A172 (cell line): ENCODE measurements at regions not wholly inside any gene's neighbourhood (a gene's known extent, or its start where the extent isn't known, plus 50 kb on each side); places are given as distances from the start of the nearest gene placed in this dataset.

Experiments used
- DNase-seq: peaks from one replicate; pipeline ENCODE4 v3.0.0-alpha.2; 2015; ENCODE audit warnings: low spot score

DNA sequence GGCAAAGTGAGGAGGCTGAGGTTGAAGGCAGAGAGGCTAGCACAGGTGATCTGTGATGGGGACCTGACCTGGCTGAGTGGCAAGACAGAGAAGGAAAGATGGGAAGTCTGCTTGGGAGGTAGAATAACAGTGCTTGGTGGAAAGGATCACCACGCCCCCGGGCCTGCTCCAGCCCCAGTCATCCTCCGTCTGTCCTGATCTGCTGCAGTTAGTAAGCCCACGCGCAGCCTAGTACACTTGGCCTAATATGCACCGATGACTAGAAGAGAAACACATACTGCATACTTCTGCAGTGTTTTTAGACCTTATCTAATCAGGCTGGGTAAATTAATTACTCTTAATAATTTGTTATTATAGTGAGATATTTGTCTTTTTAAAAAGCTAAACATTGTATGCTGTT lies 103.7 kb upstream of the KLF3 start:
- no peak for DNase-seq

GRCh38 chr4:38560768-38561558 lies 103.0 kb upstream of the KLF3 start:
- no peak for DNase-seq

DNA sequence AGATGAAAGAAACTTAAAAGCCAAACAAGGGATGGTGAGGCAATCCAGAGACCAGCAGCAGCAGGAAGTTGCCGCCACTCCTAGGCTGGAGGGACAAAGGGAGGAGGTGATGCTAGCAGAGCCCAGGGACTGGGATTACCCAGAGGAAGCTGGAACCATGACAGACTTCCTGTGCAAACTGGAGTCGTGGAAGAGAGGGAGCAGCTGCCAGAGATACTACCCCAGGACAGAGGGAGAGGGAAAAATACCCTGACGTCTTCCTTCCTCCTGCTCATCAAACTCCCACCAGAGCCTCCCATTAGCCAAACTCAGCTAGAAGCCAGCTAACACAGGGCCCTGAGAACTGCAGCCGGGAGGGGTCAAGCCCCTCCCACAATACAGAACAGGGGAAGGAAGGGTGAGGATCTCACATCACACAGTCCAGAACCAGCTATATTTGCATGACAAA lies 101.2 kb upstream of the KLF3 start:
- no peak for DNase-seq

DNA sequence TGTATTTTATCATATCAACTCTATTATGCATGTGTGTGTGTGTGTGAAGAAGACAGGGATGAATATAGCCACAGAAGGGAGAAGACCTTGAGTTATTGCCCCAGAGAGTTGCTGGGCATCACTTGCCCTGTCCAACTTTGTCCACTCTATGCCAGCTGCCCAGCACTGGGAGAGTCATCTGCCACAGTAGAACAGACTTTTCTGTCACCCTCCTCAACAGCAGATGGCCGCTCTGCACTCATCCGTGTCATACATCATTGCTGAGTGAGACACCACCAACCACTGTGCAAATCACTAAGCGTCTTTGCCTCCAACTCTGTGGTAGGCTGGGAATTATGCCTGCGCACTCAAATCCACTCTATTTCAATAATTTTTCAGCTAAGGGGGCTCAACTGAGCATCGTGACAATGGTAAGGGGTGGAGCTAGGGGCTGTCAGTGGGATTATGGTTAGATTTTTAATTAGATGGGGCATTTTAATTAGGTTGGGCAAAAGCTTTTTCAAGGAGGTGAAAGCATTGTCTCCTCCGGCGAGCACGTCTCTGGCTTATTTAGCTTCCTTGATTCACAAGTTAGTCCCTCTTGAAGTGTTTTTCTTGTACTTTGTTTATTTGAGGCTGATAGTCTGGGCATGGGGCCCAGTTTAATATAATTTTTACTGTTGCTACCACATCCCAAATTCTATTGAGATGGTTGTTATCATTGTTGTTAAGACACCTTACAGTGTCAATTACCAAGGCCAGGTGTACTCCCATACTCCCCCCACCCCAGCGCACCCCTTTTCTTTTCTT lies 100.1 kb upstream of the KLF3 start:
- DNase-seq: no peak

- no peak for DNase-seq
These were observed 98.5 kb upstream of the KLF3 start for GRCh38 chr4:38565271-38566199.

GRCh38 chr4:38566806-38567398 lies 97.1 kb upstream of the KLF3 start:
- DNase-seq: no peak

DNA sequence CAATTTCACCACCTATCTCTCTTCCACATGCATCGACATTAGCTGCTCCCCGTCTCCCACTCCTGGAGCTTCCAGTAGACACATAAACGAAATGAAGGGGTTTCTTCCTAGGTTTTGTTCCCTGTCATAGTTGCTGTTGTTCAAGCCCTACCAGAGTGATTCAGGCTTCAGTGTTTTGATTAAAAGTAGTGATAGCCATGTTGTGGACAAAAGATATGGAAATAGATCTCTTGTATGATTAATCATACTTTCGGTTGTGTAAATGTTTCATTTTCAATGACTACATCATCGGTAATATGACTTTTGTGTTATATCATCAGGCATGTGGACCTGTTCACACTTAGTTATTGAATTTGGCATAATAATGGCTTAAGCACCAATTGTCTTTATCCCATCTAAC lies 96.5 kb upstream of the KLF3 start:
- DNase-seq: no peak

DNA sequence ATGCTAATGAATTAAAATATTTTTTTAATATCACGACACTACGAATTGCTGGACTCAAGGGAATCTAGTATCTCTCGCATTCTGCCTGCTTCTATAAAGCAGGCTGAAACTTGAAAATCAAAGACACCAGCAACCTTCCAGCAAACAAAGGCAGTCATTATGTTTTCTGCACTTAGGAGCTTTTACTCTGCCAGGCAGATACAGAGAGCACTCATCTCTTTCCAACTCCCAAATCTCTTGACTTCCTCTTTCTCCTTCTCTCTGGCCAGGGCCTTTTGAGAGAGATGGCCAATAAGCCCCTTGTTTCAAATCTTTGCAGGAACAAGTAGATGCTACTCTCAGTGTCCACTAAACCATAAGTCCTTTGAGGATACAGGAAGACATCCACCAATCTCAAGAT lies 95.2 kb upstream of the KLF3 start:
- DNase-seq: no peak

GRCh38 chr4:38570647-38571276 lies 93.2 kb upstream of the KLF3 start:
- no peak for DNase-seq

DNA sequence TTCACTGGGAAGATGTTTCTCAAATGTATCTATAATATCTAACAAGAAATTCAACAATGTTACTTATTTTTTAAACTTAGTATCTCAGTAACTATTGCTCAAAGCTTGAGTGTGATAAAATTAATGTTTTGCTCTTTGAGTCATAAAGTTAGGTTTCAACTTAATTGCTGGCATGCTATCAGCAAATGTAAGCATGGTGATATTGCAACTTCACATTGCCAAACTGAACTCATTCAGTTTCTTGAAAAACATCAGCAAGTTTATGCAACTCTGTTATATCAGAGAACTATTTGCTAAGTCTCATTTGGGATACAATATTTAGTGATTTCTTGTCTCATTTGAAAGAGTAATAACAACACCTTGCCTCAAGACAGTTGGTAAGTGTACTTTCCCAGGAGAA lies 91.2 kb upstream of the KLF3 start:
- no peak for DNase-seq

DNA sequence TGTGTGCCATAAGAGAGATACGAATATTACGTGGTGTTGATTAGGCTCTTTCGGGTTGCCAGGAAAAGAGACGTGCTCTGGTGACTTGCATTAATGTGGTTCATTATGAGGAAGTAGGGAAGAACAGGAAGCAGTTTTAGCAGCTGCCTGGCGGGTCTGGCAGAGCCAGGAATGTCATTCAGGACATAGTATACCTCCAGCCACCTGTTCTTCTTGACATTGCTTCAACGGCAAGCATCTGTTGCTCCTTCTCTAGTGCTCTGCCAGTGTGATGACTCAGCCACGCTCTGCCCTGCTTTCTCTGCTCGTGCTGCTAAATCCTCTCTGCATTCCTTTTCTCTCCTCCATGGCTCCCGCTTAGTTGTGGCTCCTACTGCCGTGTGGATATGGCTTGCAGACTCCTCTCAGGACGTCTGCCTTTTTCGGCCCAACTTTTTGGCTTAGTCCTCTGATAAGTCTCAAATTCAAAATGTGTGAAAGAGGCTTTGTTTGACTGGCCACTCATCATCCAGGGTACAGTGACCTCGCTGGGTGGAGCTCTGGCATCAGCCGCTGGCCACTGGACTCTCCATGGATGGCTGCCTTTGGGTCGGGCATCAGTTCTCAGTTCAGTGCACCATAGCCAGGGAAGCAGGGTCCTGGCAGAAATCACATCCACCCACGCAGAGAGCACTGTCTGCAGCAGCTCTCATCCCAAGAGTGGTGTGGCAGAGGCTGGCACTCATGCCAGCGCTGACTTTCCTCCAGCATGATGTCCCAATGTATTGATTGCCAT lies 89.3 kb upstream of the KLF3 start:
- DNase-seq: no peak

- no peak for DNase-seq
These were observed 87.2 kb upstream of the KLF3 start for GRCh38 chr4:38576767-38577166.

DNA sequence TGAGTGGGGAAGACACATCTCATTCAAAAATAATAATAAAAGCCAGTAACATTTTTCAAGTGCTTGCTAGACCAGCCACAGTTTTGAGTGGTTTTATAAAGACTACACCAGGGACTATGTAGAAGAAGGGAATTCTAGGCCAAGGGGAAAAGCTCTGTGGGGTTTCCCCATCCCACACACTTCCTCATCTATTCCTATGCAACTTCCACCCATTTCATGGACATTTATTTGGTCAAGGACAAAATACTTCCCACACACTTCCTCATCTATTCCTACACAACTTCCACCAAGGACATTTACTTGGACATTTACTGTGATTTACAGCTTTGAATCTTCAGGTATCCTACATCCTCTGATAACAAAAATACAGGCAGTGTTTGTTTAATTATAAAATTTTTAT lies 86.5 kb upstream of the KLF3 start:
- DNase-seq: no peak

DNA sequence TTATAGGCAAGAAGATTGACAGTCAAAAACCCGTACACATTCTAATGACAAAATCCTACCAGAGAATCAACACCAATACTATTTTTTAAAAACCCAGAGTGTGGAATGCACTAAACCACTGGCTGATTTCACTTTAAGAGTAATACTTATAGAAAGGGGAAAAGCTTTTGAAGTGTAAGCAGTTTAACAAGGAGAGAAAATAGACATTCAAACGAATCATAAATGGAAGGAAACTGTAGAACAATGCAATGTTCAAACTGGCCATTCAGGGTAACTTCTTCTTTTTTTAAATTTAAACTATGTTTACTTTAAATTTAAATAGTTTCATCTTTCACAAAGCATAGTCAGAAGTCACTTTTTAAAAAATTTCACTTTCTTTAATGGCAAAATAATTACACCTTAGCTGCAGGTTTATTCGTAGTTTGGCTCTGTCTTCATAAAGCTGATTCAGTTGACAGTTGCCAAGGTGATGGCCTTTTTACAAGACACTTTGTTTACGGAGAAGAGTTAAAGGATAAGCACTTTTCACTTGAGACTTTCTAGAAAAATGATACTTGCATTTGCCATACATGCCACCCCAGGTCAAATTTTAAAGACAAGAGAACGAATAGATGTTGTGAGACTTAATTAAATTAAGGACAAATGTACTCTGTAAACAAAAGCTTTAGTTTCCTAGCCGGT lies 82.4 kb upstream of the KLF3 start:
- no peak for DNase-seq

DNA sequence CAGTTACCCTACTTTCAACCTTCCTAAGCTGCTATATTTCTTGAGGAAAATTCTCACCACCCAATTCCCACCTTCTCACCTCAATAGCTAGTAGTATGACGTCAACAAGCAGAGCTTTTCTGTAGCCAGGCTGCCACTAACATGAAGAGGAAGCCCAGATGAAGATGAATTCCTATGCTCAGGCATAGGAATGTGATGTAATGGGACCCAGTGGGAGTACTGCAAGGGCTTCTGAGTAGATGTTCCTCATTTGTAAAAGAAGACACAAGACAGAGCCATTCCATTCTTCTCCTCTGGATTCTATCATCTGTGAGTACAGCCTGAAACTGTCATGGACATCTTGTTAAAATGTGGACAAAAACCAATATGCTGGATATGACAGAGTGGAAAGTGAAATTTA lies 81.6 kb upstream of the KLF3 start:
- no peak for DNase-seq

GRCh38 chr4:38582889-38583470 lies 81.0 kb upstream of the KLF3 start:
- DNase-seq: no peak

- no peak for DNase-seq
These were observed 78.1 kb upstream of the KLF3 start for GRCh38 chr4:38585871-38586270.

GRCh38 chr4:38587106-38587505 lies 76.9 kb upstream of the KLF3 start:
- DNase-seq: no peak

- no peak for DNase-seq
These were observed 74.0 kb upstream of the KLF3 start for GRCh38 chr4:38590046-38590445.
